ENCODE measurements at regions not wholly inside any gene's neighbourhood (a gene's known extent, or its start where the extent isn't known, plus 50 kb on each side); places are given as distances from the start of the nearest gene placed in this dataset.

GRCh38 chr6:50661636-50662035 is 51.7 kb upstream of the TFAP2D start:
- no peak overlapping the region for H3K18ac ChIP-seq (ENCODE audit: low read length)
- DNase-seq (ENCODE audit: low spot score): no peak
- no peaks in the 10 kb centered on the region for H3K4me1 ChIP-seq (ENCODE audit: control insufficient read depth in 2 of 2, insufficient read depth in 1 of 2, low read depth in 1 of 2, low read length in 2 of 2)
- H3K27me3 ChIP-seq (ENCODE audit: control insufficient read depth in 3 of 3, insufficient read depth in 3 of 3, low read depth in 1 of 3, low read length in 3 of 3): no peaks in the 10 kb centered on the region
- no peak overlapping the region for H3K23ac ChIP-seq (ENCODE audit: low read depth, low read length, poor library complexity)
- no peak overlapping the region for H2BK5ac ChIP-seq (ENCODE audit: low read length)
- no peak overlapping the region for H3K4ac ChIP-seq (ENCODE audit: low read length)
- no peak overlapping the region for H2BK120ac ChIP-seq (ENCODE audit: low read depth, low read length)
- H4K8ac ChIP-seq (ENCODE audit: low read depth, low read length): no peak overlapping the region
- WGBS, 2 donors (ENCODE audit: extremely low coverage in 2 of 2, insufficient read length in 2 of 2, insufficient replicate concordance in 1 of 2): no CpG with 5 or more reads among the region's 1 CpG
- H2AK5ac ChIP-seq (ENCODE audit: low read depth, low read length): no peak overlapping the region
- no peak overlapping the region for H3K27ac ChIP-seq (replicated peaks; ENCODE audit: low read length)
- H3K14ac ChIP-seq (ENCODE audit: low read length): no peak overlapping the region
- no peak overlapping the region for H2AFZ ChIP-seq (ENCODE audit: low read length)
- no peak overlapping the region for H3K4me2 ChIP-seq (ENCODE audit: insufficient read depth, low read length, poor library complexity, severe bottlenecking)
- H3K9ac ChIP-seq (ENCODE audit: low read depth, low read length, poor library complexity): no peak overlapping the region
- no peak overlapping the region for H3K4me3 ChIP-seq (ENCODE audit: low read length in 2 of 2)
- H2BK12ac ChIP-seq (ENCODE audit: low read length): no peak overlapping the region
- no peak overlapping the region for H2BK15ac ChIP-seq (ENCODE audit: low read length)
- no peaks in the 10 kb centered on the region for H3K36me3 ChIP-seq (replicated peaks in 1 of 2; ENCODE audit: control insufficient read depth in 2 of 2, insufficient read depth in 2 of 2, low read length in 2 of 2)
- H3K79me1 ChIP-seq (ENCODE audit: low read depth, low read length): no peaks in the 10 kb centered on the region
- H4K91ac ChIP-seq (ENCODE audit: low read depth, low read length, poor library complexity): no peak overlapping the region
- H3K9me3 ChIP-seq (replicated peaks in 1 of 2; ENCODE audit: control insufficient read depth in 2 of 2, insufficient read depth in 1 of 2, low read depth in 1 of 2, low read length in 2 of 2): no peaks in the 10 kb centered on the region

All from neuronal stem cell (in vitro differentiated cells).